ENCODE measurements at regions not wholly inside any gene's neighbourhood (a gene's known extent, or its start where the extent isn't known, plus 50 kb on each side); places are given as distances from the start of the nearest gene placed in this dataset.

GRCh38 chr13:72599178-72599743, 128.2 kb downstream of the MZT1 start:
- Histone ChIP-seq H3K36me3 (no peaks in the 10 kb centered on the region), H3K27me3 (no peaks in the 10 kb centered on the region), H3K4me1 (no peaks in the 10 kb centered on the region), H3K9me3 (no peaks in the 10 kb centered on the region), H3K4me3 (no peak overlapping the region), H3K27ac (no peak overlapping the region)
- WGBS, 2 donors: 56 to 67% methylated on average over 3 of the region's 3 CpGs
- intact Hi-C loops (cut with DNase I): no loop called here
- TF ChIP-seq CTCF (IDR thresholded peaks at IDR 0.05): no peak
- no peak for TF ChIP-seq POLR2A (IDR thresholded peaks at IDR 0.05)
- TF ChIP-seq EP300 (IDR thresholded peaks at IDR 0.05): no peak
- no peak for TF ChIP-seq POLR2AphosphoS5 (IDR thresholded peaks at IDR 0.05)
- no peak for DNase-seq

- Histone ChIP-seq H3K27ac (no peak overlapping the region), H3K4me1 (no peaks in the 10 kb centered on the region), H3K36me3 (no peaks in the 10 kb centered on the region), H3K27me3 (no peaks in the 10 kb centered on the region), H3K4me3 (no peak overlapping the region), H3K9me3 (no peaks in the 10 kb centered on the region)
- 91 to 95% methylated on average over 1 of the region's 1 CpG for WGBS, 2 donors
- no peak for DNase-seq
- no peak for TF ChIP-seq CTCF (IDR thresholded peaks at IDR 0.05)
- intact Hi-C loops (cut with DNase I): no loop called here
Observed at GRCh38 chr13:72590091-72590740, 137.2 kb downstream of the MZT1 start.

- DNase-seq: no peak
- no peaks in the 10 kb centered on the region for H3K9me3 ChIP-seq
- H3K27me3 ChIP-seq: no peaks in the 10 kb centered on the region
- H3K27ac ChIP-seq: no peak overlapping the region
- no peak for TF ChIP-seq CTCF (IDR thresholded peaks at IDR 0.05)
- TF ChIP-seq POLR2A (IDR thresholded peaks at IDR 0.05): no peak
- TF ChIP-seq POLR2AphosphoS5 (IDR thresholded peaks at IDR 0.05): no peak
- no peak for TF ChIP-seq EP300 (IDR thresholded peaks at IDR 0.05)
- no peak overlapping the region for H3K4me3 ChIP-seq
- intact Hi-C loops (cut with DNase I): no loop called here
- H3K4me1 ChIP-seq: no peaks in the 10 kb centered on the region
- WGBS, 2 donors: 37 to 58% methylated on average over 3 of the region's 3 CpGs
- H3K36me3 ChIP-seq: no peaks in the 10 kb centered on the region
Observed at GRCh38 chr13:72586518-72586917, 140.9 kb downstream of the MZT1 start.

GRCh38 chr13:72585254-72585653, 142.2 kb downstream of the MZT1 start:
- DNase-seq: no peak
- Histone ChIP-seq H3K27me3 (no peaks in the 10 kb centered on the region), H3K36me3 (no peaks in the 10 kb centered on the region), H3K9me3 (no peaks in the 10 kb centered on the region), H3K4me1 (no peaks in the 10 kb centered on the region), H3K4me3 (no peak overlapping the region), H3K27ac (no peak overlapping the region)
- TF ChIP-seq POLR2AphosphoS5 (IDR thresholded peaks at IDR 0.05): no peak
- no peak for TF ChIP-seq CTCF (IDR thresholded peaks at IDR 0.05)
- TF ChIP-seq POLR2A (IDR thresholded peaks at IDR 0.05): no peak
- no peak for TF ChIP-seq EP300 (IDR thresholded peaks at IDR 0.05)
- 84 to 85% methylated on average over 2 of the region's 2 CpGs for WGBS, 2 donors
- intact Hi-C loops (cut with DNase I): no loop called here

- Histone ChIP-seq H3K4me1 (no peaks in the 10 kb centered on the region), H3K9me3 (no peaks in the 10 kb centered on the region), H3K27ac (no peak overlapping the region), H3K36me3 (no peaks in the 10 kb centered on the region), H3K27me3 (no peaks in the 10 kb centered on the region), H3K4me3 (no peak overlapping the region)
- 59 to 71% methylated on average over 2 of the region's 2 CpGs for WGBS, 2 donors
- intact Hi-C loops (cut with DNase I): no loop called here
- no peak for TF ChIP-seq POLR2A (IDR thresholded peaks at IDR 0.05)
- TF ChIP-seq EP300 (IDR thresholded peaks at IDR 0.05): no peak
- DNase-seq: no peak
Observed at GRCh38 chr13:72571191-72571590, 156.2 kb downstream of the MZT1 start.

Measured in sigmoid colon (tissue), 6 donors.